HG03575 (cell line): ENCODE measurements at regions not wholly inside any gene's neighbourhood (a gene's known extent, or its start where the extent isn't known, plus 50 kb on each side); places are given as distances from the start of the nearest gene placed in this dataset.
"Not testable (repeated sequence)": the region's sequence is repeated elsewhere in the genome, so short reads cannot be mapped to it uniquely, and the experiment has no call there.

Experiments used
- ATAC-seq: cut with Tn5 transposase; IDR thresholded peaks from one replicate; pipeline ENCODE4 v1.9.1; 2021; ENCODE audit not compliant: unreplicated experiment, insufficient number of reproducible peaks, low FRiP score; ENCODE audit errors: extremely low read depth

DNA sequence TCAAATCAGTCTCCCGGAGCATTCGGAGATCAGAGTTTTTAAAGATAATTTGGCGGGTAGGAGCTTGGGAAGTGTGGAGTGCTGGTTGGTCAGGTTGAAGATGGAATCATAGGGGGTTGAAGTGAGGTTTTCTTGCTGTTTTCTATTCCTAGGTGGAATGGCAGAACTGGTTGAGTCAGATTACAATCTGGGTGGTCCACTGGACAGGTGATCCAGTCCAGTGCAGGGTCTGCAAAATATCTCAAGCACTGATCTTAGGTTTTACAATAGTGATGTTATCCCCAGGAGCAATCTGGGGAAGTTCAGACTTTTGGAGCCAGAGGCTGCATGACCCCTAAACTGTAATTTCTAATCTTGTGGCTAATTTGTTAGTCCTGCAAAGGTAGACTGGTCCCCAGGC, 416.4 kb upstream of the MAGEB16 start:
- not testable (repeated sequence) for ATAC-seq

DNA sequence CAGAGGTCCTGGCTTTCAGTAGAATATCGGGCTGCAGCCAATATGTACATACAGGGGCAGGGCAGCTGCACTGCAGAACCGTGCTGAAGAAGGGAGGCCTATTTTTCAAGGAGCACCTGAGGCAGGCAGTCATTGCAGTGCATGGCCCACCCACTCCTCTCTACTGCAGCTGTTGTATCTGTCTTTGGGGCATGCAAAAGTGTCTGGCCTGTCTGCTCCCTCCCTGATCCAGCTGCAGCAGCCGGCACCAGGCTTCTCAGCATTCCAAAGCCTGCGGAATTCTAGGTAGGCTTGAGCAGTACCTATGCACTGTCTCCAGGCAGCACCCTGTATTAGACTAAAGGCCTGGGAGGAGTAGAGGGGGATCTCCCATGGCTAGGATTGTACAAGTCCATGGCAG, 415.2 kb upstream of the MAGEB16 start:
- ATAC-seq = no peak

DNA sequence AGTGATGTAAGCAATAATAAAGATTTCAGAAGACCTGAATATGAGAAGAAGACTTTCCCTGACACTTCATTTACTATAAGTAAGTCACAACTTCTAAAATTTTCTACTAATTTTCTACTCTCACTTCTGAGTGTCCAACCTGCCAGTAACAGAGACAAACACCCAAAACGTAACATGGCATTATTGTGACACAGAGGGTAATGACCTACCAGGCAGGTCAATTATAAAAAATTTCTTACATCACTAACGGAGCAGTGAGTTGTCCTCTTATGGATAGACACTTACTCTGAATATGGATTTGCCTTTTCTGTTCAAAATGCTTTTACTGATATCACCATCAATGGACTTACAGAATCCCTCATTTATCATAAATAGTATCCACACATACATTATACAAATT, 405.9 kb upstream of the MAGEB16 start:
- no peak for ATAC-seq

DNA sequence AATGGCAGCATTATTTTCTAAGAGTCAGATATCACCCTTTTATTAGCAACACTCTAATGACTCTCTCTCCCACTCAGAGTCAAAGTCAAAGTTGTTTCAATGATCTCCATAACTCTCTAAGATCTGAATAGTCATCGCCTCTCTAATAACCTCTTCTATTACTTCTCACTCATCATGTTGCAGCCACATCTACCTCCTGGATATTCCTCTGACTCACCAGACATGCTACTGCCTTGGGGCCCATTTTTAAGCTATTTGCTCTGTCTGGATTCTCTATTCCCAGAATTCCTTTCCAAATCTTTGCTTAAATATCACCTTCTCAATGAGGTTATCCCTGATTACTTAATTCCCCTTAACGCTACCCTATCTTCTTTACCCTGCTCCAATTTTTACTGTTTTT, 391.8 kb upstream of the MAGEB16 start:
- ATAC-seq = no peak

DNA sequence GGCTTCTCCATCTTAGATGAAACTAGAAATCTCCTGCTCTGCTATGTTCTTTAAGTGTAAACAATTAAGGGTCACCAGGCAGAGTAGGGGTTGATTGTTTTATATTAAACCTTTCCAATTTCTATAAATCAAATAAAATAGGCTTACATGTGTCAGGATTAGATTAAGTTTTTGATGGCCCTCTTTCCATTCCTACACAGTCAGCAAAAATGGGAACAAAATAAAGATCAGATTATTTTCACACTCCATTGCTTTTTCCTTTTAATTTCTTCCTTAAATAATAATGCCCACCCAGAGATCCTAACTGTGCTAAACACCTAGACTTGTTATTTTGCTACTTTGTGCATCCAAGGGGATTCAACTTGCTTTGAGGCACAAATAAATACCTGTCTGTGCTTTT, 381.4 kb upstream of the MAGEB16 start:
- ATAC-seq = no peak

DNA sequence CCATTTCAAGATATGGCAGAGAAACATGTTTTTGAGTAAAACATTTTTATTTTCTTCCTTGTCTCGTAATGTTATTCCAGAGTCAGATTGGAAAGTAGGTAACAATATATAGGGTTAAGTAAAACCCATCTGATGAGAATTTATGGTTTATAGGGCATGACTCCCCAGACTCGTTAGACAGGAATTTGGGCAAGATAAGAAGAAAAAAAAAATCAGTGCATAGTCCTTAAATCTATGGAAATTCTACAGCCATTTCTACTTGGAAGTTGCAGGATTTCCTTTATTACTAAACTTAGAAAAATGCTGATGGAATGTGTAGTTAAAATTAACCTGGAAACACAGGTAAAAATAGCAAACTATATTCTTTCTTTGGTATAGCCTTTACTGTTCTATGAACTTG, 366.1 kb upstream of the MAGEB16 start:
- ATAC-seq = no peak

DNA sequence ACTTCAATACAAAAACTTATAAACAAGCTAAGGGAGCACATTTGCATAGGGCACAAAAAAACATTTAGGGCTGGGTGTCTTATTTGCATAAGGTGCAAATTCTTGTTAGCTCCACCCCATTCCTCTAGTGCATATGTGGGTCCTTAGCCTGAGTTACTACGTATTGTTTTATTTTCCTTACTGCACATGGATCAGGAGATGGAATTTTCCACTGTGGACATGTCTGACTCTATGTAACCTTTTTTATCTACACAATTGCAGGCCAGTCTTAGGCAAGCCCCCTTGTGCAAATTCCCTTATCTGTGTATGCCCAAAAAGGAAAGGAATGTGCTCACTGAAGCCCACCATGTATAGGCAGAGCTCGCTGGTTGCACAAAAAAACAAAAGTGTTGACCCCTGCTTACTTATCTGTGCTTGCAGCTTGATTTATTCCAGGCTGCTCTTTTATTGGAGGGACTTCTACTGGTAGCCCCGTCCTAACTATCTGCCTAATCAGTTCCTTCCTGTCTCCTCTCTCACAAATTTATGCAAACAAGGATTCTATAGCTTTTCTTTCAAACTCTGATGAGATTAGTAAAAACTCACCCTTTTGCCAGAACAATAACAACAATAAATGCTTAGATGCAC, 359.0 kb upstream of the MAGEB16 start:
- no peak for ATAC-seq

DNA sequence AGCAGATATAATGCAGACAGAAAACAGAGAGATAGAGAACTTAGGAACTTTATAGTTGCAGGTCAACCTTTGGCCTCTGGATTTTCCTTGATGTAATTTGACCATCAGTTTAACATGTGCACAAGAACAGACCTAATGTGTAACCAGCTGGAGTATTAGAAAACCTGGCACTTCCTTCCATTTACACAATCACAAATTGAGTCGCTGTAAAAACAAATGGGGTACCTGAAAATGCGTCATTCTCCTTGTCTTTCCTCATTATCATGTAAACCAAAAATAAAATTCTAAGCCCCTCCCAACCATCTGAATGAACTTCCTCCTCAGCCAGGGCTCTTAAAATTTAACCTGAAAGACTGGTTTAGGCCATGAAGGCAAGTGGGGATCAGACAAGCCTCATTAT, 358.4 kb upstream of the MAGEB16 start:
- ATAC-seq = no peak

DNA sequence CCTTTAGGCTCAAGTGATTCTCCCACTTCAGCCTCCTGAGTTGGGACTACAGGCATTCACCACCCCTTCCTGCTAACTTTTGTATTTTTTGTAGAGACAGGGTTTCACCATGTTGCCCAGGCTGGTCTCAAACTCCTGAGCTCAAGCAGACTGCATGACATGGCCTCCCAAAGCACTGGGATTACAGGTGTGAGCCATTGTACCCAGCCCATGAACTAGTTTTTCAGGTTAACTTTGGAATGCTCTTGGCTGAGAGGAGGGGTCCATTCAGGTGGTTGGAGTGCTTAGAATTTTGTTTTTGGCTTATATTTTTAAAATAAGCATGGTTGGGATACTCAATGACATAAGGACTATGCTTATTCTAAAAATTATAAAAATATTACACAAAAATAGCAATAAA, 355.7 kb upstream of the MAGEB16 start:
- no peak for ATAC-seq

DNA sequence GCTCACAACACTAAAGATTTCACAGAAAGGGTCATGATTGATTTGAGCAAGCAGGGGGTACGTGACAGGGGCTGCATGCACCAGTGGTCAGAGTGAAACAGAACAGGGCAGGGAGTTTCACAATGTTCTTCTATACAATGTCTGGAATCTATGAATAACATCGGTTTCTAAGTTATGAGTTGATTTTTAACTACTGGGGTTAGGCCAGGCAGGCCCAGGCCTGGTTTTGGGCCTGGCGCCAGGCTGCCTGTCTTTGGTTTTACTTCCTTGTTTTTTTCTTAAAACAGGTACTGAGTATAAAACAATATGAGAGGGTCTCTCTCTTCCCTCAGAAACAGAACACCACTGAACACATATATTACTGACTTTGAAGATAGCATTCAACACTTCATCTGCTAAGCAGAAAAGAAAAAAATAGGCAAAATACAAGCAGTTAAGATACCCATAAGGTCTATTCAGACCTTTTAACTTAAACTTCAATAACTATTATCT, 355.0 kb upstream of the MAGEB16 start:
- ATAC-seq = not testable (repeated sequence)

DNA sequence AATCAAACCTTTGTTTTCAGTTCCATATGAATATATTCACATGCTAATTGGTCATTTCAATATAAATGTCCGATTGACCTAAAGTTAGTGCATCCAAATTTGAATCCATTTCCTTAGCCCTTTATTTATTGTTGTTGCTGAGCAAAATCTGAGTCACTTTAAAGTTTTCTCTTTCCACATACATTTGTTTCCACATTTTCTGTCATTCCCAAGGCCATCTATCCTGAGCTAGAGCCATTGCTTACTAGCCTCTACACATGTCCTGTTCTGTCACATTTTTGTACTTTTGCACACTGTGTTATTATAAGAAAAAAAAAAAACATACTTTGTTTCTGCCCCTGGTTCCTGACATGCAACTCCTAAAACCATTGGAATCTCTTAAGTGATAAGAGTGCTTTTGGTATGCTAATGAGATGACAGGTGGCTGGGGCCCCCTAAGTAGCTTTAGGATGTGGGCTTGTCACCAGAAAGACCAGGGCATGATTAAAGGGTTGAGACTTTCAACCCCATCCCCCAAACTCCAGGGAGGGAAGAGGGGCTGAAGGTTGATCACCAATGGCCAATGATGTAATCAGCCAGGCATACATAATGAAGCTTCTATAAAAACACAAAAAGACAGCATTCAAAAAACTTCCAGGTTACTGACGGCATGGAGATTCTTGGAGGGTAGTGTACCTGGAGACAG, 353.3 kb upstream of the MAGEB16 start:
- no peak for ATAC-seq

DNA sequence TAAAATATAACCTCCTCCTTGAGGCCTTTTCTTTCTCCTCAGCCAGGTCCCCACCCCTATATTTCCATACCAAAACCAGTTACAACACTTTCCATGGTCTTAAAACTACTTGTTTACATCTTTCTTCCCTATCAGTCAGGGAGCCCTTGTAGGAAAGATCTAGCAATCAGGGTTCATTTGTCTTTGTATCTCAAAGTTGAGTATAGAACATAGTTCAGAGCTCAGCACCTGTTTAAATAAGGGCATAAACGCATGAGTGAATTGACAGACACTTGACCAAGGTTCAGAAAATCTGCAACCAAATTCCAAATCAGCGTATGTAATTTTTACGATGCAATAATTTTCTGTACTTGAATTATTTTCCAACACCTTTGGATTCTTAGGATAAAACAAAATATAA, 352.2 kb upstream of the MAGEB16 start:
- ATAC-seq = no peak

DNA sequence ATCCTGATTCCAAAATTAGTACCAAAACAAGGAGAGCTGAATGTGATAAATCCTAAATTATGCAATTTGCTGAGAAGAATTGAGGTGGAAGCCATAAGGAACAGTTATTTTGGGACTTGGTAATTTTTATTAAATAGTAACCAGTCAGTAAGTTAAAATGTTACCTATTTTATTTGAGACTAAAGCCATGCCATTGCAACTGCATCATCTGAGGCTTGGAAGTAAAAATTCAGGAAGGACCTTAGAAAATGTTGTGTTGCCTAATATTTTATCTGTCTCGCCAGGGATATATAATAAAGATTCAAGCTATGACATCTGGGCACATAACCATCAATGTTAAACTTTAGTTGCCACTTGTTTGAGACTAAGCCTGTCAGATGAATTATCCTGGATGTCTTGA, 341.3 kb upstream of the MAGEB16 start:
- no peak for ATAC-seq

DNA sequence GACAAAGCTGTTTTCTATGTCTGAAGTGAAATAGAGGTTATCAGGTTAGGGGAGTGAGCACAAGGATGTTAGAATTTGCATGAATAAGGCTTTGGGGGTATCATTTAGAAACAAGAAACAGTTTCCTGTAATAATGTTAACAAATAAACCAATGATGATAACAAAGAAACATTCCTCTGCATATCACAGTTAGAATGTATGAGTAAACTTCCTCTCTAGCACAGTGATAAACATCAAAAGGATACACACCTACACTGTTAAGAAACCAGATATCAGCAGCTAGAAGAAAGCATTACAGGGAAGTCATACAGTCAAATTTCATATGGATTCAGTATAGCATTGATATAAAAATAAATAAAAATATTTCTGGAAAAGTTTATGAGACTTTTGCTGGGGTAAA, 340.0 kb upstream of the MAGEB16 start:
- ATAC-seq = no peak

DNA sequence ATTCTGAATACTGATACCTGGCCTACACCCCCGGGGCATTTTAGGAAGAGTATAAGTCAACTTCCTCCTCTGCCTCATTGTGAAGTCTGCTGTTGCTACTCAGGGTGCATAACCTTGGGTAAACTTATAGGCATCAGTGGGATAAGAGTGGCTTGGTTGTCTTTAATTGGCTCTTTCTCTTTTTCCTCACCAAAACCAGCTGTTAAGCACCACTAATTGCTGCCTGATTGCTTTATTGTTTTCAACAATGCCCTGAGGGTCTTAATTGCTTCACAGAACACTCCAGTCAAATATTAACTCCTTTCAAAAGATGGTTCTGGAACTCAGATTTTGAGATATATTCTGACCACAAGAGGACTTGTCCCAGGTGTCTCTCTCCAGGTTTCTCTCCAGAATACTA, 337.0 kb upstream of the MAGEB16 start:
- ATAC-seq = no peak

DNA sequence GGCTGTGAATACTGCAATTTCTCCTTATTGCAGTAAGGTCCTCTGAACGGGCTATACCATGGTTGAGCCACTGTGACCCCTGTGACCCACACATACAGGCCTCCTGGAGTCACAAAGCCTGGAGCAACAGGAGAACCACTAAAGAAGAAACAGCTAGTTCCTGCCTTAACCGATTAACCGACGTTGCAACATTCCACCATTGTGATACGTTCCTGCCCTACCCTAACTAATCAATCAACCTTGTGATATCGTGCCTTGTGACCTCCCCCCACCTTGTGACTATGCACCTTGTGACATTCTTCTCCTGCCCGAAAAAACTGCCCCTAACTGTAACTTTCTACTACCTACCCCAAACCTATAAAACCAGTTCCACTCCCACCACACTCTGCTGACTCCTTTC, 301.5 kb upstream of the MAGEB16 start:
- not testable (repeated sequence) for ATAC-seq

DNA sequence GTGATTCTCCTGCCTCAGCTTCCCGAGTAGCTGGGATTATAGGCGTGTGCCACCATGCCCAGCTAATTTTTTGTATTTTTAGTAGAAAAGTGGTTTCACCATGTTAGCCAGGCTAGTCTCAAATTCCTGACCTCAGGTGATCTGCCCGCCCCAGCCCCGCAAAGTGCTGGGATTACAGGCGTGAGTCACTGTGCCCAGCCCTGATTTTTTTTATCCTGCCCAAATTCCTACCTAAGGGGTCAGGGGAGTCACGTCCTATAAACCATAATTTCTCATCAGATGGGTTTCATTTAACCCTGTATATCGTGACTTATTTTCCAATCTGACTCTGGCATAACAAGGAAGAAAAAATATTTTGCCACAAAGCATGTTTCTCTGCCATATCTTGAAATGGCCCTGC, 300.7 kb upstream of the MAGEB16 start:
- ATAC-seq = not testable (repeated sequence)

DNA sequence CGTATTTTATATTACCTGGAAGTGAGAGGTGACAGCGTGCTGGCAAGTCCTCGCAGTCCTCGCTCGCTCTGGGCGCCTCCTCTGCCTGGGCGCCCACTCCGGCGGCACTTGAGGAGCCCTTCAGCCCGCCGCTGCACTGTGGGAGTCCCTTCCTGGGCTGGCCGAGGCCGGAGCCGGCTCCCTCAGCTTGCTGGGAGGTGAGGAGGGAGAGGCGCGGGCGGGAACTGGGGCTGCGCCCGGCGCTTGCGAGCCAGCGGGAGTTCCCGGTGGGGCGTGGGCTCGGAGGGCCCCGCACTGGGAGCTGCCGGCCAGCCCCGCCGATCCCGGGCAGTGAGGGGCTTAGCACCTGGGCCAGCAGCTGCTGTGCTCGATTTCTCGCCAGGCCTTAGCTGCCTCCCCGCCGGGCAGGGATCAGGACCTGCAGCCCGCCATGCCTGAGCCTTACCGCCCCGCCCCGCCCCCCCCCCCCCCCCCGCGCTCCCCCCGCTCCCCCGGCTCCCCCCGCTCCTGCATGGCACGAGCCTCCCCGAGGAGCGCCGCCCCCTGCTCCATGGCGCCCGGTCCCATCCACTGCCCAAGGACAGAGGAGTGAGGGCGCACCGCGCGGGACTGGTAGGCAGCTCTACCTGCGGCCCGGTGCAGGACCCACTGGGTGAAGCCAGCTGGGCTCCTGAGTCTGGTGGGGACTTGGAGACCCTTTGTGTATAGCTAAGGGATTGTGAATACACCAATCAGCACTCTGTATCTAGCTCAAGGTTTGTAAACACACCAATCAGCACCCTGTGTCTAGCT, 298.9 kb upstream of the MAGEB16 start:
- no peak for ATAC-seq

DNA sequence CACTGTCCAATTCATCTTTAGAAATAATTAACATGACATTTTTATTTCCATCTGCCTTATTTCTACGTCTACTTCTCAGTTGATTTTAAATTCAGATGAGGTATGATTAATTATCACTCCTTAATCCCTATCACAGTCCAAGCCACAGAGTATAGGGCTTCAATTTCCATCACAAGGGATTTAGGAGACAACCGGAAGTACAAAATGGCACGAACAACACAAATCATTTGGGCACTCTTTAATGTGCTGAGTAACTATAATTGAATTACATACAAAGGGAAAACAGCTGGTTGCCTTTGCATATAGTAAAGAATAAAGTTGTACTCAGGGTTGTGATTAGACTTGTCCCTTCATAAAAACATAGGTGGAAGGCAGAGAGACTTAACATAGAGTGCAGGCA, 290.4 kb upstream of the MAGEB16 start:
- no peak for ATAC-seq

DNA sequence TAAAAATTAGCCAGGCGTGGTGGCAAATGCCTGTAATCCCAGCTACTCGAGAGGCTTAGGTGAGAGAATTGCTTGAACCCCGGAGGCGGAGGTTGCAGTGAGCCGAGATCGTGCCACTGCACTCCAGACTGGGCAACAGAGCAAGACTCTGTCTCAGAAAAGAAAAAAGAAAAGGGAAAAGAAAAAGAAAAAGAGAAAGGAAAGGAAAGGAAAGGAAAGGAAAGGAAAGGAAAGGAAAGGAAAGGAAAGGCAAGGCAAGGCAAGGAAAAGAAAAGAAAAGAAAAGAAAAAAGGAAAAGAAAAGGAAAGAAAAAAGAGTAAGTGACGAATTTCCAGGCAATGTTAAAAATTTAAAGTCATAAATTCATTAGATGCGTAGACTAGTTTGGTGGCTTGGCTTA, 250.1 kb upstream of the MAGEB16 start:
- ATAC-seq = not testable (repeated sequence)
